SU-DHL-6 (cell line): ENCODE measurements at regions not wholly inside any gene's neighbourhood (a gene's known extent, or its start where the extent isn't known, plus 50 kb on each side); places are given as distances from the start of the nearest gene placed in this dataset.

ENCODE experiments used
- CTCF ChIP-seq: fragments of 200-600 bp; sonication (generic); IDR thresholded peaks from one replicate; pipeline ENCODE4 v1.5.1; 2017; ENCODE audit warnings: antibody characterized with exemption, mild to moderate bottlenecking, low read length, moderate library complexity; ENCODE audit not compliant: insufficient read depth, poor library complexity, severe bottlenecking
- EZH2phosphoT487 ChIP-seq: fragments of 200-600 bp; sonication (generic), shearing (Covaris generic); conservative IDR thresholded peaks from 2 replicates; pipeline ENCODE4 v1.6.1; 2018; ENCODE audit warnings: mild to moderate bottlenecking, antibody characterized with exemption, low read length, moderate library complexity, mixed read lengths

GRCh38 chr5:104429911-104430310, 867.3 kb upstream of the NUDT12 start:
- TF ChIP-seq CTCF: no peak
- no peak for TF ChIP-seq EZH2phosphoT487
